Esophagus (tissue), 2 donors: ENCODE measurements at regions not wholly inside any gene's neighbourhood (a gene's known extent, or its start where the extent isn't known, plus 50 kb on each side); places are given as distances from the start of the nearest gene placed in this dataset.

Source experiments
- H3K27ac ChIP-seq, 2 donors: one replicate each; pipeline ENCODE4 v1.5.1; 2013; ENCODE audit warnings: low read depth in 2 of 2, mild to moderate bottlenecking in 2 of 2, inconsistent platforms in 1 of 2, low read length in 1 of 2, moderate library complexity in 1 of 2
- H3K27me3 ChIP-seq, 2 donors: one replicate each; pipeline ENCODE4 v1.6.1; 2013; ENCODE audit warnings: low read length in 2 of 2, control low read depth in 1 of 2, mild to moderate bottlenecking in 1 of 2; ENCODE audit not compliant: insufficient read depth in 2 of 2, control insufficient read depth in 1 of 2
- H3K36me3 ChIP-seq, 2 donors: one replicate each; pipeline ENCODE4 v1.6.1; 2013; ENCODE audit warnings: low read length in 1 of 2; ENCODE audit not compliant: control insufficient read depth in 2 of 2, insufficient read depth in 2 of 2
- H3K4me1 ChIP-seq, 2 donors: one replicate each; pipeline ENCODE4 v1.6.1; 2013; ENCODE audit warnings: low read length in 1 of 2; ENCODE audit not compliant: control insufficient read depth in 2 of 2, insufficient read depth in 2 of 2
- H3K4me3 ChIP-seq, 2 donors: one replicate each; pipeline ENCODE4 v1.5.1; 2013; ENCODE audit warnings: low read length in 2 of 2, mild to moderate bottlenecking in 2 of 2, low read depth in 1 of 2, moderate library complexity in 1 of 2
- H3K9me3 ChIP-seq, 2 donors: one replicate each; pipeline ENCODE4 v1.6.1; 2013; ENCODE audit warnings: mild to moderate bottlenecking in 2 of 2, low read depth in 1 of 2, low read length in 1 of 2, moderate library complexity in 1 of 2; ENCODE audit not compliant: control insufficient read depth in 2 of 2, insufficient read depth in 1 of 2
- WGBS, 2 donors: extraction: QIAGEN DNeasy Blood & Tissue Kit; methylation state at CpG; one replicate each; pipeline ENCODE4 v1.1.7; 2013; 5-methylcytosine and 5-hydroxymethylcytosine counted together
- donor health status: healthy with polysubstance abuse.
- donor health status: Bipolar disorder and iron deficiency.

- WGBS, 2 donors, result 57 to 58% methylated on average over 12 of the region's 12 CpGs
- Histone ChIP-seq H3K9me3 (peaks cover 0 to 2% of the 10 kb centered on the region in 2 donors), H3K27me3 (no peaks in the 10 kb centered on the region), H3K4me1 (peaks cover 0 to 10% of the 10 kb centered on the region in 2 donors), H3K27ac (peak overlapping the region; percentile 43 to 87), H3K36me3 (no peaks in the 10 kb centered on the region), H3K4me3 (no peak overlapping the region)
These were observed 66.0 kb upstream of the FTH1 start for GRCh38 chr11:62033191-62034035.

GRCh38 chr11:62030071-62030684, 62.7 kb upstream of the FTH1 start:
- no peak overlapping the region for H3K4me3 ChIP-seq
- WGBS, 2 donors, result 86 to 87% methylated on average over 8 of the region's 8 CpGs
- peaks cover 0 to 2% of the 10 kb centered on the region in 2 donors for H3K9me3 ChIP-seq
- peaks cover 0 to 12% of the 10 kb centered on the region in 2 donors for H3K4me1 ChIP-seq
- H3K27ac ChIP-seq, result no peak overlapping the region
- no peaks in the 10 kb centered on the region for H3K36me3 ChIP-seq
- no peaks in the 10 kb centered on the region for H3K27me3 ChIP-seq

GRCh38 chr11:62026739-62027370, 59.4 kb upstream of the FTH1 start:
- Histone ChIP-seq H3K36me3 (no peaks in the 10 kb centered on the region), H3K4me3 (no peak overlapping the region), H3K27ac (peak overlapping the region; percentile 62 to 64), H3K27me3 (no peaks in the 10 kb centered on the region), H3K4me1 (peaks cover 0 to 3% of the 10 kb centered on the region in 2 donors), H3K9me3 (peaks cover 0 to 2% of the 10 kb centered on the region in 2 donors)
- 90 to 92% methylated on average over 6 of the region's 6 CpGs for WGBS, 2 donors

- Histone ChIP-seq H3K4me3 (no peak overlapping the region), H3K4me1 (peaks cover 0 to 3% of the 10 kb centered on the region in 2 donors), H3K36me3 (no peaks in the 10 kb centered on the region), H3K27ac (peak overlapping the region; percentile 83 to 97), H3K27me3 (no peaks in the 10 kb centered on the region), H3K9me3 (peaks cover 0 to 2% of the 10 kb centered on the region in 2 donors)
- WGBS, 2 donors, result 10 to 19% methylated on average over 13 of the region's 13 CpGs
These were observed 58.2 kb upstream of the FTH1 start for GRCh38 chr11:62025487-62026105.

GRCh38 chr11:62024936-62025486, 57.6 kb upstream of the FTH1 start:
- Histone ChIP-seq H3K27ac (peak overlapping the region; percentile 83 to 97), H3K4me3 (no peak overlapping the region), H3K36me3 (no peaks in the 10 kb centered on the region), H3K27me3 (no peaks in the 10 kb centered on the region), H3K4me1 (peaks cover 0 to 3% of the 10 kb centered on the region in 2 donors), H3K9me3 (no peaks in the 10 kb centered on the region)
- WGBS, 2 donors, result 53 to 56% methylated on average over 6 of the region's 6 CpGs

GRCh38 chr11:62022211-62022610, 54.8 kb upstream of the FTH1 start:
- Histone ChIP-seq H3K27ac (no peak overlapping the region), H3K4me1 (peaks cover 0 to under 1% of the 10 kb centered on the region in 2 donors), H3K9me3 (no peaks in the 10 kb centered on the region), H3K4me3 (no peak overlapping the region), H3K36me3 (no peaks in the 10 kb centered on the region), H3K27me3 (no peaks in the 10 kb centered on the region)
- 68 to 80% methylated on average over 3 of the region's 3 CpGs for WGBS, 2 donors

GRCh38 chr11:62020661-62021060, 53.2 kb upstream of the FTH1 start:
- Histone ChIP-seq H3K36me3 (no peaks in the 10 kb centered on the region), H3K9me3 (no peaks in the 10 kb centered on the region), H3K4me1 (no peaks in the 10 kb centered on the region), H3K27me3 (no peaks in the 10 kb centered on the region), H3K4me3 (no peak overlapping the region), H3K27ac (no peak overlapping the region)
- WGBS, 2 donors, result 73 to 80% methylated on average over 3 of the region's 3 CpGs

- no peaks in the 10 kb centered on the region for H3K9me3 ChIP-seq
- no peaks in the 10 kb centered on the region for H3K36me3 ChIP-seq
- no peaks in the 10 kb centered on the region for H3K27me3 ChIP-seq
- H3K4me3 ChIP-seq, result no peak overlapping the region
- 97 to 100% methylated on average over 2 of the region's 2 CpGs for WGBS, 2 donors
- H3K27ac ChIP-seq, result no peak overlapping the region
- H3K4me1 ChIP-seq, result no peaks in the 10 kb centered on the region
These were observed 51.7 kb upstream of the FTH1 start for GRCh38 chr11:62018981-62019664.
